GM12878 (cell line): ENCODE measurements at regions not wholly inside any gene's neighbourhood (a gene's known extent, or its start where the extent isn't known, plus 50 kb on each side); places are given as distances from the start of the nearest gene placed in this dataset.

Experiments
- ATAC-seq: fragments of 200-7000 bp; cut with Tn5 transposase; 3 replicates; pipeline ENCODE4 v1.9.1; 2020; ENCODE audit warnings: mild to moderate bottlenecking, moderate library complexity
- BruUV-seq: library from RNA; stranded (reverse); fragments of 400-500 nt; replicated peaks from 2 replicates; lab custom pipeline; 2021; lab: Mats Ljungman, UMichigan
- CTCF ChIA-PET: fragments of 300-600 bp; sonication (Branson Sonifier 250); formaldehyde crosslinking; extraction: SDS; loops from one replicate; lab custom pipeline; 2021; ENCODE audit warnings: inconsistent platforms; lab: Yijun Ruan, JAX
- POLR2A ChIA-PET: fragments of 350-600 bp; formaldehyde crosslinking; extraction: SDS; loops from one replicate; lab custom pipeline; 2021; ENCODE audit warnings: inconsistent platforms; lab: Charles Lee
- RAD21 ChIA-PET: fragments of 300-600 bp; sonication (Branson Sonifier 250); formaldehyde crosslinking; loops from one replicate; lab custom pipeline; 2023; ENCODE audit warnings: antibody characterized with exemption; ENCODE audit not compliant: unreplicated experiment; lab: Charles Lee
- SMC1A ChIA-PET: fragments of 300-600 bp; sonication (Branson Sonifier 250); formaldehyde crosslinking; loops from one replicate; lab custom pipeline; 2023; ENCODE audit not compliant: unreplicated experiment, uncharacterized antibody; lab: Charles Lee
- DNase-seq: peaks from one replicate; pipeline ENCODE4 v3.0.0-alpha.2; 2011; ENCODE audit warnings: low read depth, low spot score
- FAIRE-seq: peaks from 3 replicates; lab custom pipeline; 2011; peaks lifted over from hg19 to GRCh38; lab: Jason Lieb, UNC
- H2AFZ ChIP-seq: 2 replicates; pipeline ENCODE4 v1.6.0; 2011; ENCODE audit warnings: low read depth, low read length, control low read depth; ENCODE audit not compliant: control insufficient read depth
- H3K27ac ChIP-seq: 2 replicates; pipeline ENCODE4 v1.5.1; 2011; ENCODE audit warnings: control low read depth; ENCODE audit not compliant: control insufficient read depth, insufficient read depth
- H3K27me3 ChIP-seq, 2 experiments: replicated peaks in 1 of 2; 2 replicates each; pipeline versions ENCODE4 v1.6.0 to v1.6.1; 2011; ENCODE audit warnings: low read length in 1 of 2; ENCODE audit not compliant: control insufficient read depth in 2 of 2, insufficient read depth in 2 of 2
- H3K36me3 ChIP-seq, 2 experiments: 2 replicates each; pipeline ENCODE4 v1.5.1; 2011; ENCODE audit warnings: low read length in 1 of 2; ENCODE audit not compliant: control insufficient read depth in 2 of 2, insufficient read depth in 2 of 2
- H3K4me1 ChIP-seq: 2 replicates; pipeline ENCODE4 v1.6.1; 2011; ENCODE audit warnings: mild to moderate bottlenecking, low read length, moderate library complexity, mixed read lengths; ENCODE audit not compliant: control insufficient read depth, insufficient read depth
- H3K4me2 ChIP-seq: 2 replicates; pipeline ENCODE4 v1.6.0; 2011; ENCODE audit warnings: control low read depth; ENCODE audit not compliant: control insufficient read depth, insufficient read depth
- H3K4me3 ChIP-seq: fragments of 200-600 bp; sonication (generic); 2 replicates; pipeline ENCODE4 v1.5.1; 2016
- H3K79me2 ChIP-seq: 2 replicates; pipeline ENCODE4 v1.6.0; 2011; ENCODE audit warnings: low read length; ENCODE audit not compliant: control insufficient read depth, insufficient read depth
- H3K9ac ChIP-seq: 2 replicates; pipeline ENCODE4 v1.8.0; 2011; ENCODE audit warnings: low read length, control low read depth, mixed read lengths; ENCODE audit not compliant: control insufficient read depth, insufficient read depth
- H3K9me3 ChIP-seq: replicated peaks from 3 replicates; pipeline ENCODE4 v1.5.1; 2011; ENCODE audit warnings: mild to moderate bottlenecking, low read length; ENCODE audit not compliant: control insufficient read depth, insufficient read depth
- H4K20me1 ChIP-seq: 2 replicates; pipeline ENCODE4 v1.6.0; 2011; ENCODE audit not compliant: control insufficient read depth, insufficient read depth
- ATF7 ChIP-seq: fragments of 450-650 bp; IDR thresholded peaks from 2 replicates; pipeline ENCODE4 v1.6.1; 2016; ENCODE audit warnings: low read depth, mild to moderate bottlenecking
- BRCA1 ChIP-seq: IDR thresholded peaks from 2 replicates; pipeline ENCODE4 v1.6.1; 2011; ENCODE audit warnings: low read depth, low read length, improper control_type of control experiment
- CBX3 ChIP-seq: fragments of 200-600 bp; sonication (generic); IDR thresholded peaks from 2 replicates; pipeline ENCODE4 v1.6.1; 2016; ENCODE audit warnings: low read depth, borderline replicate concordance
- CEBPB ChIP-seq, 2 experiments: fragments of 150-350 bp in 1 of 2; IDR thresholded peaks; 2 replicates each; pipeline ENCODE4 v1.6.1; 2012 to 2014; ENCODE audit warnings: low read depth in 2 of 2, low read length in 2 of 2, borderline replicate concordance in 1 of 2, inconsistent platforms in 1 of 2
- CHD1 ChIP-seq: IDR thresholded peaks from 2 replicates; pipeline ENCODE4 v1.6.1; 2012; ENCODE audit warnings: low read depth, low read length, improper control_type of control experiment
- EP300 ChIP-seq, 2 experiments: fragments of 150-350 bp in 1 of 2; IDR thresholded peaks; 2 replicates each; pipeline ENCODE4 v1.6.1; 2011 to 2012; ENCODE audit warnings: low read depth in 2 of 2, low read length in 2 of 2, borderline replicate concordance in 1 of 2, improper control_type of control experiment in 1 of 2, inconsistent platforms in 1 of 2; ENCODE audit not compliant: control insufficient read depth in 1 of 2
- GATAD2B ChIP-seq: fragments of 450-650 bp; conservative IDR thresholded peaks from 2 replicates; pipeline ENCODE4 v1.6.1; 2017; ENCODE audit warnings: low read depth, mild to moderate bottlenecking, moderate library complexity
- HDGF ChIP-seq: fragments of 450-650 bp; IDR thresholded peaks from 2 replicates; pipeline ENCODE4 v1.6.1; 2016; ENCODE audit warnings: antibody characterized with exemption
- RBBP5 ChIP-seq: fragments of 200-600 bp; sonication (generic); conservative IDR thresholded peaks from 2 replicates; pipeline ENCODE4 v1.6.1; 2016
- RCOR1 ChIP-seq: conservative IDR thresholded peaks from 2 replicates; pipeline ENCODE4 v1.6.1; 2012; ENCODE audit warnings: low read depth, low read length, improper control_type of control experiment
- SREBF2 ChIP-seq: IDR thresholded peaks from 2 replicates; pipeline ENCODE4 v1.6.1; 2012; ENCODE audit warnings: mild to moderate bottlenecking, low read length
- SRF ChIP-seq, 2 experiments: IDR thresholded peaks; 2 replicates each; pipeline ENCODE4 v1.6.1; 2011; ENCODE audit warnings: low read depth in 2 of 2, low read length in 2 of 2, mild to moderate bottlenecking in 1 of 2, moderate library complexity in 1 of 2
- STAT1 ChIP-seq: fragments of 450-650 bp; conservative IDR thresholded peaks from 2 replicates; pipeline ENCODE4 v1.6.1; 2014; ENCODE audit warnings: antibody characterized with exemption, mild to moderate bottlenecking
- ZNF217 ChIP-seq: fragments of 450-650 bp; IDR thresholded peaks from 2 replicates; pipeline ENCODE4 v1.6.1; 2017; ENCODE audit warnings: antibody characterized with exemption, mild to moderate bottlenecking
- WGBS: methylation state at CpG from one replicate; pipeline ENCODE4 v1.1.6; 2016; ENCODE audit warnings: low lambda C conversion rate; ENCODE audit not compliant: insufficient replicate concordance, insufficient coverage; ENCODE audit errors: missing lambda C conversion rate; 5-methylcytosine and 5-hydroxymethylcytosine counted together
- in situ Hi-C: fragments of 300-500 bp; cut with MboI; formaldehyde crosslinking; loops from 9 replicates; pipeline ENCODE4 v1.14.3; 2018; ENCODE audit warnings: mixed read lengths
- intact Hi-C: fragments of 100-400 bp; cut with micrococcal nuclease; formaldehyde crosslinking; loops from one replicate; pipeline ENCODE4 v1.14.2; 2022; ENCODE audit not compliant: unreplicated experiment
- TF ChIP-seq, protein P1 (sequence below): fragments of 450-650 bp; formaldehyde crosslinking; IDR thresholded peaks from 2 replicates; pipeline ENCODE4 v1.4.0; 2022; ENCODE audit warnings: mild to moderate bottlenecking, moderate library complexity
- TF ChIP-seq, protein P2 (sequence below): IDR thresholded peaks from 2 replicates; pipeline ENCODE4 v1.6.1; 2012; ENCODE audit warnings: low read depth, low read length, improper control_type of control experiment
- TF ChIP-seq, protein P3 (sequence below): IDR thresholded peaks from 2 replicates; pipeline ENCODE4 v1.6.1; 2012; ENCODE audit warnings: mild to moderate bottlenecking, low read depth, low read length
- TF ChIP-seq, protein P4 (sequence below): fragments of 450-650 bp; conservative IDR thresholded peaks from 2 replicates; pipeline ENCODE4 v1.6.1; 2017; ENCODE audit warnings: mild to moderate bottlenecking, moderate library complexity

DNA sequence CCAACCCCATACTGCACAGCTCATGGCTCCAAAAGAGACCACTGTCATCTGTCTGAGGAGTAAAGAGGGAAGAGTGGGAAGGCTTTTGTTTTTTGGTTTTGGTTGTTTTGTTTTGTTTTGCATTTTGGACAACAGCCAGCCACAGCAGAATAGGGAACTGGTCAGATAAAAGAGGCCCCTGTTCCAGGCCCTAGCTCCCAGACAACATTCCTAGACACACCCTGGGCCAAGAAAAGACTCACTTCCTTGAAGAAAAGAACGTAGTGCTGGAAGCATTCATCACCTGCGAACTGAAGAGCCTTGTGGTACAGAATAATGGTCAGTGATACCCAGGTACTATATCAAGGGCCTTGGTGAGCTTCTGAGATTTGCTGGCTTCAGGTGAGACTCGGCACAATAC, 619.4 kb upstream of the SPANXN1 start:
- Histone ChIP-seq H3K4me3 (no peak overlapping the region), H4K20me1 (no peaks in the 10 kb centered on the region), H2AFZ (no peak overlapping the region), H3K27me3 (no peaks in the 10 kb centered on the region), H3K4me2 (no peak overlapping the region), H3K9me3 (no peaks in the 10 kb centered on the region), H3K9ac (no peak overlapping the region), H3K4me1 (no peaks in the 10 kb centered on the region), H3K36me3 (no peaks in the 10 kb centered on the region), H3K27ac (no peak overlapping the region), H3K79me2 (no peaks in the 10 kb centered on the region)
- ChIA-PET RAD21 (no interaction called here), POLR2A (no interaction called here), CTCF (no interaction called here), SMC1A (no interaction called here)
- intact Hi-C loops: no loop called here
- FAIRE-seq (no peak), ATAC-seq (no peak; the same call in 2 of the 3 replicates), DNase-seq (no peak)
- in situ Hi-C loops: no loop called here
- WGBS: 0% methylated on average over 3 of the region's 3 CpGs
- BruUV-seq: no TSS peak
- TF ChIP-seq, protein P1, sequence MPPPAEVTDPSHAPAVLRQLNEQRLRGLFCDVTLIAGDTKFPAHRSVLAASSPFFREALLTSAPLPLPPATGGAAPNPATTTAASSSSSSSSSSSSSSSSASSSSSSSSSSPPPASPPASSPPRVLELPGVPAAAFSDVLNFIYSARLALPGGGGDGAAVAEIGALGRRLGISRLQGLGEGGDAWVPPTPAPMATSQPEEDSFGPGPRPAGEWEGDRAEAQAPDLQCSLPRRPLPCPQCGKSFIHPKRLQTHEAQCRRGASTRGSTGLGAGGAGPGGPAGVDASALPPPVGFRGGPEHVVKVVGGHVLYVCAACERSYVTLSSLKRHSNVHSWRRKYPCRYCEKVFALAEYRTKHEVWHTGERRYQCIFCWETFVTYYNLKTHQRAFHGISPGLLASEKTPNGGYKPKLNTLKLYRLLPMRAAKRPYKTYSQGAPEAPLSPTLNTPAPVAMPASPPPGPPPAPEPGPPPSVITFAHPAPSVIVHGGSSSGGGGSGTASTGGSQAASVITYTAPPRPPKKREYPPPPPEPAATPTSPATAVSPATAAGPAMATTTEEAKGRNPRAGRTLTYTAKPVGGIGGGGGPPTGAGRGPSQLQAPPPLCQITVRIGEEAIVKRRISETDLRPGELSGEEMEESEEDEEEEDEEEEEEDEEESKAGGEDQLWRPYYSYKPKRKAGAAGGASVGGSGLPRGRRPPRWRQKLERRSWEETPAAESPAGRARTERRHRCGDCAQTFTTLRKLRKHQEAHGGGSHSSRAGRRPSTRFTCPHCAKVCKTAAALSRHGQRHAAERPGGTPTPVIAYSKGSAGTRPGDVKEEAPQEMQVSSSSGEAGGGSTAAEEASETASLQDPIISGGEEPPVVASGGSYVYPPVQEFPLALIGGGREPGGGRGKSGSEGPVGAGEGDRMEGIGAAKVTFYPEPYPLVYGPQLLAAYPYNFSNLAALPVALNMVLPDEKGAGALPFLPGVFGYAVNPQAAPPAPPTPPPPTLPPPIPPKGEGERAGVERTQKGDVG (CRISPR knock-in tag): no peak
- TF ChIP-seq SRF (IDR thresholded peaks at IDR 0.05; ENCODE audit: low read depth in 2 of 2, low read length in 2 of 2) (no peak), CBX3 (no peak), HDGF (no peak), CHD1 (no peak), ATF7 (no peak), BRCA1 (no peak), CEBPB (IDR thresholded peaks at IDR 0.05; ENCODE audit: borderline replicate concordance in 1 of 2, low read depth in 2 of 2, low read length in 2 of 2) (no peak), ZNF217 (no peak), EP300 (IDR thresholded peaks at IDR 0.05; ENCODE audit: borderline replicate concordance in 1 of 2, control insufficient read depth in 1 of 2, low read depth in 2 of 2, low read length in 2 of 2) (no peak), RCOR1 (no peak), GATAD2B (no peak), STAT1 (no peak), RBBP5 (no peak), SREBF2 (no peak)
- TF ChIP-seq, protein P2, sequence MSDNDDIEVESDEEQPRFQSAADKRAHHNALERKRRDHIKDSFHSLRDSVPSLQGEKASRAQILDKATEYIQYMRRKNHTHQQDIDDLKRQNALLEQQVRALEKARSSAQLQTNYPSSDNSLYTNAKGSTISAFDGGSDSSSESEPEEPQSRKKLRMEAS: no peak
- TF ChIP-seq, protein P3, sequence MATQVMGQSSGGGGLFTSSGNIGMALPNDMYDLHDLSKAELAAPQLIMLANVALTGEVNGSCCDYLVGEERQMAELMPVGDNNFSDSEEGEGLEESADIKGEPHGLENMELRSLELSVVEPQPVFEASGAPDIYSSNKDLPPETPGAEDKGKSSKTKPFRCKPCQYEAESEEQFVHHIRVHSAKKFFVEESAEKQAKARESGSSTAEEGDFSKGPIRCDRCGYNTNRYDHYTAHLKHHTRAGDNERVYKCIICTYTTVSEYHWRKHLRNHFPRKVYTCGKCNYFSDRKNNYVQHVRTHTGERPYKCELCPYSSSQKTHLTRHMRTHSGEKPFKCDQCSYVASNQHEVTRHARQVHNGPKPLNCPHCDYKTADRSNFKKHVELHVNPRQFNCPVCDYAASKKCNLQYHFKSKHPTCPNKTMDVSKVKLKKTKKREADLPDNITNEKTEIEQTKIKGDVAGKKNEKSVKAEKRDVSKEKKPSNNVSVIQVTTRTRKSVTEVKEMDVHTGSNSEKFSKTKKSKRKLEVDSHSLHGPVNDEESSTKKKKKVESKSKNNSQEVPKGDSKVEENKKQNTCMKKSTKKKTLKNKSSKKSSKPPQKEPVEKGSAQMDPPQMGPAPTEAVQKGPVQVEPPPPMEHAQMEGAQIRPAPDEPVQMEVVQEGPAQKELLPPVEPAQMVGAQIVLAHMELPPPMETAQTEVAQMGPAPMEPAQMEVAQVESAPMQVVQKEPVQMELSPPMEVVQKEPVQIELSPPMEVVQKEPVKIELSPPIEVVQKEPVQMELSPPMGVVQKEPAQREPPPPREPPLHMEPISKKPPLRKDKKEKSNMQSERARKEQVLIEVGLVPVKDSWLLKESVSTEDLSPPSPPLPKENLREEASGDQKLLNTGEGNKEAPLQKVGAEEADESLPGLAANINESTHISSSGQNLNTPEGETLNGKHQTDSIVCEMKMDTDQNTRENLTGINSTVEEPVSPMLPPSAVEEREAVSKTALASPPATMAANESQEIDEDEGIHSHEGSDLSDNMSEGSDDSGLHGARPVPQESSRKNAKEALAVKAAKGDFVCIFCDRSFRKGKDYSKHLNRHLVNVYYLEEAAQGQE: no peak
- TF ChIP-seq, protein P4, sequence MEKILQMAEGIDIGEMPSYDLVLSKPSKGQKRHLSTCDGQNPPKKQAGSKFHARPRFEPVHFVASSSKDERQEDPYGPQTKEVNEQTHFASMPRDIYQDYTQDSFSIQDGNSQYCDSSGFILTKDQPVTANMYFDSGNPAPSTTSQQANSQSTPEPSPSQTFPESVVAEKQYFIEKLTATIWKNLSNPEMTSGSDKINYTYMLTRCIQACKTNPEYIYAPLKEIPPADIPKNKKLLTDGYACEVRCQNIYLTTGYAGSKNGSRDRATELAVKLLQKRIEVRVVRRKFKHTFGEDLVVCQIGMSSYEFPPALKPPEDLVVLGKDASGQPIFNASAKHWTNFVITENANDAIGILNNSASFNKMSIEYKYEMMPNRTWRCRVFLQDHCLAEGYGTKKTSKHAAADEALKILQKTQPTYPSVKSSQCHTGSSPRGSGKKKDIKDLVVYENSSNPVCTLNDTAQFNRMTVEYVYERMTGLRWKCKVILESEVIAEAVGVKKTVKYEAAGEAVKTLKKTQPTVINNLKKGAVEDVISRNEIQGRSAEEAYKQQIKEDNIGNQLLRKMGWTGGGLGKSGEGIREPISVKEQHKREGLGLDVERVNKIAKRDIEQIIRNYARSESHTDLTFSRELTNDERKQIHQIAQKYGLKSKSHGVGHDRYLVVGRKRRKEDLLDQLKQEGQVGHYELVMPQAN: no peak
